Mesendoderm (in vitro differentiated cells): ENCODE measurements at regions not wholly inside any gene's neighbourhood (a gene's known extent, or its start where the extent isn't known, plus 50 kb on each side); places are given as distances from the start of the nearest gene placed in this dataset.

Source experiments
- DNase-seq: peaks from one replicate; pipeline ENCODE4 v3.0.0; 2013
- H2AK5ac ChIP-seq: 2 replicates; pipeline ENCODE4 v1.6.1; 2013; ENCODE audit warnings: low read length, inconsistent platforms
- H2BK120ac ChIP-seq: 2 replicates; pipeline ENCODE4 v1.6.1; 2013; ENCODE audit warnings: low read depth, mild to moderate bottlenecking, low read length, moderate library complexity, mixed read lengths
- H2BK15ac ChIP-seq: replicated peaks from 2 replicates; pipeline ENCODE4 v1.6.1; 2013; ENCODE audit warnings: low read depth, mild to moderate bottlenecking, moderate library complexity
- H2BK5ac ChIP-seq: 2 replicates; pipeline ENCODE4 v1.6.1; 2013; ENCODE audit warnings: low read length, inconsistent platforms
- H3K18ac ChIP-seq: 2 replicates; pipeline ENCODE4 v1.6.1; 2013; ENCODE audit warnings: mild to moderate bottlenecking, low read length, mixed read lengths
- H3K23ac ChIP-seq: one replicate; pipeline ENCODE4 v1.6.1; 2013; ENCODE audit warnings: low read length
- H3K27ac ChIP-seq: 2 replicates; pipeline ENCODE4 v1.5.1; 2013; ENCODE audit warnings: low read depth, mild to moderate bottlenecking, inconsistent platforms, low read length, moderate library complexity
- H3K27me3 ChIP-seq: 2 replicates; pipeline ENCODE4 v1.6.1; 2013; ENCODE audit warnings: low read length, control low read depth, mild to moderate bottlenecking, inconsistent platforms; ENCODE audit not compliant: insufficient read depth, poor library complexity
- H3K36me3 ChIP-seq: 2 replicates; pipeline ENCODE4 v1.6.1; 2013; ENCODE audit warnings: low read length, inconsistent platforms; ENCODE audit not compliant: control insufficient read depth, insufficient read depth
- H3K4ac ChIP-seq: one replicate; pipeline ENCODE4 v1.6.1; 2013; ENCODE audit warnings: low read depth, mild to moderate bottlenecking, low read length, moderate library complexity
- H3K4me1 ChIP-seq: 2 replicates; pipeline ENCODE4 v1.6.1; 2013; ENCODE audit warnings: low read depth, low read length, inconsistent platforms; ENCODE audit not compliant: control insufficient read depth
- H3K4me2 ChIP-seq: 2 replicates; pipeline ENCODE4 v1.6.1; 2013; ENCODE audit warnings: low read length
- H3K4me3 ChIP-seq: 2 replicates; pipeline ENCODE4 v1.5.1; 2013; ENCODE audit warnings: mild to moderate bottlenecking, low read length
- H3K56ac ChIP-seq: one replicate; pipeline ENCODE4 v1.6.1; 2013; ENCODE audit warnings: low read length
- H3K79me1 ChIP-seq: 2 replicates; pipeline ENCODE4 v1.6.1; 2013; ENCODE audit warnings: low read length, inconsistent platforms
- H3K79me2 ChIP-seq: 2 replicates; pipeline ENCODE4 v1.6.1; 2013; ENCODE audit warnings: mild to moderate bottlenecking, low read length; ENCODE audit not compliant: control insufficient read depth, insufficient read depth
- H3K9ac ChIP-seq: 2 replicates; pipeline ENCODE4 v1.6.1; 2013; ENCODE audit warnings: low read length, inconsistent platforms
- H4K5ac ChIP-seq: one replicate; pipeline ENCODE4 v1.6.1; 2013; ENCODE audit warnings: low read length
- H4K8ac ChIP-seq: one replicate; pipeline ENCODE4 v1.6.1; 2013; ENCODE audit warnings: low read depth, mild to moderate bottlenecking, control low read depth, low read length, moderate library complexity
- WGBS: extraction: QIAGEN DNeasy Blood & Tissue Kit; methylation state at CpG from one replicate; pipeline ENCODE4 v1.1.7; 2013; ENCODE audit warnings: low lambda C conversion rate, missing lambda C conversion rate; ENCODE audit not compliant: insufficient coverage; ENCODE audit errors: extremely low coverage; 5-methylcytosine and 5-hydroxymethylcytosine counted together

- DNase-seq, result peak; percentile 46
Measured at GRCh38 chr5:73300337-73301207, 127.6 kb downstream of the TMEM174 start.

GRCh38 chr5:73299665-73300336 lies 126.8 kb downstream of the TMEM174 start:
- no peak overlapping the region for H2AK5ac ChIP-seq
- no peak overlapping the region for H3K23ac ChIP-seq
- no CpG with 5 or more reads among the region's 35 CpGs for WGBS
- no peak overlapping the region for H3K18ac ChIP-seq
- no peak overlapping the region for H2BK5ac ChIP-seq
- peaks cover 82% of the 10 kb centered on the region for H3K27me3 ChIP-seq
- H3K9ac ChIP-seq, result no peak overlapping the region
- no peak overlapping the region for H2BK120ac ChIP-seq
- H3K4me1 ChIP-seq, result peaks cover 2% of the 10 kb centered on the region
- no peak overlapping the region for H2BK15ac ChIP-seq
- H3K4me3 ChIP-seq, result no peak overlapping the region
- H3K79me2 ChIP-seq, result no peaks in the 10 kb centered on the region
- no peaks in the 10 kb centered on the region for H3K36me3 ChIP-seq
- peak overlapping the region; percentile 37 for H3K4me2 ChIP-seq
- H3K27ac ChIP-seq, result no peak overlapping the region
- H3K79me1 ChIP-seq, result no peaks in the 10 kb centered on the region
- H3K4ac ChIP-seq, result no peak overlapping the region
- H3K56ac ChIP-seq, result no peak overlapping the region
- DNase-seq, result peak; percentile 49
- no peak overlapping the region for H4K8ac ChIP-seq
- H4K5ac ChIP-seq, result no peak overlapping the region

More at GRCh38 chr5:73300337-73301207, 127.6 kb downstream of the TMEM174 start:
- H2BK5ac ChIP-seq, result no peak overlapping the region
- H3K4ac ChIP-seq, result no peak overlapping the region
- H3K27ac ChIP-seq, result no peak overlapping the region
- no peak overlapping the region for H3K9ac ChIP-seq
- no peak overlapping the region for H2BK120ac ChIP-seq
- H3K36me3 ChIP-seq, result no peaks in the 10 kb centered on the region
- H3K56ac ChIP-seq, result no peak overlapping the region
- no peak overlapping the region for H3K4me2 ChIP-seq
- no peaks in the 10 kb centered on the region for H3K79me1 ChIP-seq
- H3K27me3 ChIP-seq, result peaks cover 85% of the 10 kb centered on the region
- H3K23ac ChIP-seq, result no peak overlapping the region
- no CpG with 5 or more reads among the region's 37 CpGs for WGBS
- H3K79me2 ChIP-seq, result no peaks in the 10 kb centered on the region
- no peak overlapping the region for H4K5ac ChIP-seq
- H2BK15ac ChIP-seq, result no peak overlapping the region
- H3K4me3 ChIP-seq, result no peak overlapping the region
- peaks cover 2% of the 10 kb centered on the region for H3K4me1 ChIP-seq
- no peak overlapping the region for H2AK5ac ChIP-seq
- H3K18ac ChIP-seq, result no peak overlapping the region
- no peak overlapping the region for H4K8ac ChIP-seq

- Histone ChIP-seq H3K4me3 (no peak overlapping the region), H3K27ac (no peak overlapping the region), H3K4ac (no peak overlapping the region), H3K23ac (no peak overlapping the region), H4K5ac (no peak overlapping the region), H2BK15ac (no peak overlapping the region), H3K4me2 (peak overlapping the region; percentile 37), H3K56ac (peak overlapping the region; percentile 60), H3K79me2 (no peaks in the 10 kb centered on the region), H3K4me1 (peaks cover 2% of the 10 kb centered on the region), H2AK5ac (no peak overlapping the region), H4K8ac (no peak overlapping the region), H3K79me1 (no peaks in the 10 kb centered on the region), H3K9ac (peak overlapping the region; percentile 45), H2BK120ac (no peak overlapping the region), H3K27me3 (peaks cover 74% of the 10 kb centered on the region), H2BK5ac (no peak overlapping the region), H3K36me3 (no peaks in the 10 kb centered on the region), H3K18ac (no peak overlapping the region)
- peak; percentile 69 for DNase-seq
- no CpG with 5 or more reads among the region's 66 CpGs for WGBS
Measured at GRCh38 chr5:73298772-73299630, 126.0 kb downstream of the TMEM174 start.

- H3K36me3 ChIP-seq, result no peaks in the 10 kb centered on the region
- H3K56ac ChIP-seq, result no peak overlapping the region
- no peaks in the 10 kb centered on the region for H3K79me1 ChIP-seq
- peaks cover 2% of the 10 kb centered on the region for H3K4me1 ChIP-seq
- no peak overlapping the region for H3K27ac ChIP-seq
- H2BK120ac ChIP-seq, result no peak overlapping the region
- H3K4me3 ChIP-seq, result no peak overlapping the region
- peaks cover 72% of the 10 kb centered on the region for H3K27me3 ChIP-seq
- no peak overlapping the region for H2AK5ac ChIP-seq
- H3K79me2 ChIP-seq, result no peaks in the 10 kb centered on the region
- no peak overlapping the region for H3K9ac ChIP-seq
- H3K23ac ChIP-seq, result no peak overlapping the region
- no peak overlapping the region for H3K18ac ChIP-seq
- no peak overlapping the region for H2BK5ac ChIP-seq
- H4K5ac ChIP-seq, result no peak overlapping the region
- H2BK15ac ChIP-seq, result no peak overlapping the region
- H3K4ac ChIP-seq, result no peak overlapping the region
- WGBS, result no CpG with 5 or more reads among the region's 50 CpGs
- H4K8ac ChIP-seq, result no peak overlapping the region
- peak overlapping the region; percentile 18 for H3K4me2 ChIP-seq
- DNase-seq, result no peak
Measured at GRCh38 chr5:73298251-73298771, 125.3 kb downstream of the TMEM174 start.

GRCh38 chr5:73297430-73297829 lies 124.4 kb downstream of the TMEM174 start:
- H3K36me3 ChIP-seq, result no peaks in the 10 kb centered on the region
- no CpG with 5 or more reads among the region's 5 CpGs for WGBS
- DNase-seq, result no peak

More at GRCh38 chr5:73297430-73297829, 124.4 kb downstream of the TMEM174 start:
- no peak overlapping the region for H2BK5ac ChIP-seq
- no peak overlapping the region for H2BK15ac ChIP-seq
- no peak overlapping the region for H2AK5ac ChIP-seq
- no peaks in the 10 kb centered on the region for H3K79me1 ChIP-seq
- no peak overlapping the region for H3K4ac ChIP-seq
- H4K5ac ChIP-seq, result no peak overlapping the region
- no peak overlapping the region for H3K27ac ChIP-seq
- H3K4me2 ChIP-seq, result no peak overlapping the region
- H4K8ac ChIP-seq, result no peak overlapping the region
- H2BK120ac ChIP-seq, result no peak overlapping the region
- H3K4me3 ChIP-seq, result no peak overlapping the region
- H3K18ac ChIP-seq, result no peak overlapping the region
- peaks cover 2% of the 10 kb centered on the region for H3K4me1 ChIP-seq
- no peak overlapping the region for H3K23ac ChIP-seq
- H3K56ac ChIP-seq, result no peak overlapping the region
- no peaks in the 10 kb centered on the region for H3K79me2 ChIP-seq
- peaks cover 67% of the 10 kb centered on the region for H3K27me3 ChIP-seq
- no peak overlapping the region for H3K9ac ChIP-seq
